KMS-11 (cell line): ENCODE measurements at regions not wholly inside any gene's neighbourhood (a gene's known extent, or its start where the extent isn't known, plus 50 kb on each side); places are given as distances from the start of the nearest gene placed in this dataset.

Experiments used
- H2AFZ ChIP-seq: fragments of 200-600 bp; sonication (generic); 2 replicates; pipeline ENCODE4 v1.6.1; 2016; ENCODE audit warnings: antibody characterized with exemption, mixed run types, low read depth
- H3K27ac ChIP-seq: fragments of 200-600 bp; sonication (generic); 2 replicates; pipeline ENCODE4 v1.6.1; 2016; ENCODE audit warnings: mild to moderate bottlenecking, mixed run types
- H3K27me3 ChIP-seq: fragments of 200-600 bp; sonication (generic); 2 replicates; pipeline ENCODE4 v1.6.1; 2017; ENCODE audit warnings: mild to moderate bottlenecking, low read depth, mixed run types, moderate library complexity; ENCODE audit not compliant: insufficient read depth
- H3K36me3 ChIP-seq: fragments of 200-600 bp; sonication (generic); 2 replicates; pipeline ENCODE4 v1.6.1; 2017; ENCODE audit warnings: mild to moderate bottlenecking, mixed run types; ENCODE audit not compliant: insufficient read depth
- H3K4me1 ChIP-seq: fragments of 200-600 bp; sonication (generic); 2 replicates; pipeline ENCODE4 v1.6.1; 2016; ENCODE audit warnings: mild to moderate bottlenecking, low read depth, mixed run types; ENCODE audit not compliant: poor library complexity, severe bottlenecking
- H3K4me2 ChIP-seq: fragments of 200-600 bp; sonication (generic); 2 replicates; pipeline ENCODE4 v1.7.0; 2016; ENCODE audit warnings: mild to moderate bottlenecking, mixed run types
- H3K4me3 ChIP-seq: fragments of 200-600 bp; sonication (generic); IDR thresholded peaks from 2 replicates; pipeline ENCODE4 v1.6.1; 2017; ENCODE audit warnings: low read depth, low read length, mixed read lengths; ENCODE audit not compliant: insufficient read depth
- H3K79me2 ChIP-seq: fragments of 200-600 bp; sonication (generic); 2 replicates; pipeline ENCODE4 v1.6.1; 2016; ENCODE audit warnings: low read depth, mixed run types; ENCODE audit not compliant: insufficient read depth
- H3K9ac ChIP-seq: fragments of 200-600 bp; sonication (generic); 2 replicates; pipeline ENCODE4 v1.6.1; 2016; ENCODE audit warnings: mild to moderate bottlenecking, mixed run types
- H4K20me1 ChIP-seq: fragments of 200-600 bp; sonication (generic); 2 replicates; pipeline ENCODE4 v1.6.1; 2016; ENCODE audit warnings: mild to moderate bottlenecking, mixed run types; ENCODE audit not compliant: insufficient read depth
- TF ChIP-seq, protein P1 (sequence below): fragments of 200-600 bp; sonication (generic); conservative IDR thresholded peaks from 2 replicates; pipeline ENCODE4 v1.6.1; 2017; ENCODE audit warnings: low read depth, mild to moderate bottlenecking, antibody characterized with exemption, low read length, moderate library complexity, mixed read lengths

GRCh38 chrX:20378233-20378920 is 111.7 kb upstream of the RPS6KA3 start:
- no peaks in the 10 kb centered on the region for H3K27me3 ChIP-seq
- no peak overlapping the region for H2AFZ ChIP-seq
- TF ChIP-seq, protein P1, sequence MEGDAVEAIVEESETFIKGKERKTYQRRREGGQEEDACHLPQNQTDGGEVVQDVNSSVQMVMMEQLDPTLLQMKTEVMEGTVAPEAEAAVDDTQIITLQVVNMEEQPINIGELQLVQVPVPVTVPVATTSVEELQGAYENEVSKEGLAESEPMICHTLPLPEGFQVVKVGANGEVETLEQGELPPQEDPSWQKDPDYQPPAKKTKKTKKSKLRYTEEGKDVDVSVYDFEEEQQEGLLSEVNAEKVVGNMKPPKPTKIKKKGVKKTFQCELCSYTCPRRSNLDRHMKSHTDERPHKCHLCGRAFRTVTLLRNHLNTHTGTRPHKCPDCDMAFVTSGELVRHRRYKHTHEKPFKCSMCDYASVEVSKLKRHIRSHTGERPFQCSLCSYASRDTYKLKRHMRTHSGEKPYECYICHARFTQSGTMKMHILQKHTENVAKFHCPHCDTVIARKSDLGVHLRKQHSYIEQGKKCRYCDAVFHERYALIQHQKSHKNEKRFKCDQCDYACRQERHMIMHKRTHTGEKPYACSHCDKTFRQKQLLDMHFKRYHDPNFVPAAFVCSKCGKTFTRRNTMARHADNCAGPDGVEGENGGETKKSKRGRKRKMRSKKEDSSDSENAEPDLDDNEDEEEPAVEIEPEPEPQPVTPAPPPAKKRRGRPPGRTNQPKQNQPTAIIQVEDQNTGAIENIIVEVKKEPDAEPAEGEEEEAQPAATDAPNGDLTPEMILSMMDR = no peak
- no peaks in the 10 kb centered on the region for H3K79me2 ChIP-seq
- no peak overlapping the region for H3K4me2 ChIP-seq
- H3K4me1 ChIP-seq = peaks cover 10% of the 10 kb centered on the region
- H3K4me3 ChIP-seq = no peak overlapping the region
- no peak overlapping the region for H3K27ac ChIP-seq
- H4K20me1 ChIP-seq = no peaks in the 10 kb centered on the region
- no peak overlapping the region for H3K9ac ChIP-seq
- H3K36me3 ChIP-seq = no peaks in the 10 kb centered on the region

- H3K4me3 ChIP-seq = no peak overlapping the region
- H3K4me2 ChIP-seq = no peak overlapping the region
- no peak overlapping the region for H3K9ac ChIP-seq
- H3K27ac ChIP-seq = no peak overlapping the region
- H3K27me3 ChIP-seq = no peaks in the 10 kb centered on the region
- TF ChIP-seq, protein P1 = no peak
- no peaks in the 10 kb centered on the region for H3K36me3 ChIP-seq
- H3K4me1 ChIP-seq = no peaks in the 10 kb centered on the region
- no peaks in the 10 kb centered on the region for H3K79me2 ChIP-seq
- no peak overlapping the region for H2AFZ ChIP-seq
- no peaks in the 10 kb centered on the region for H4K20me1 ChIP-seq
Observed at GRCh38 chrX:20374900-20375438, 108.3 kb upstream of the RPS6KA3 start.

GRCh38 chrX:20374450-20374849 is 107.7 kb upstream of the RPS6KA3 start:
- Histone ChIP-seq H3K4me2 (no peak overlapping the region), H2AFZ (no peak overlapping the region), H4K20me1 (no peaks in the 10 kb centered on the region), H3K27ac (no peak overlapping the region), H3K36me3 (no peaks in the 10 kb centered on the region), H3K9ac (no peak overlapping the region), H3K79me2 (no peaks in the 10 kb centered on the region), H3K27me3 (no peaks in the 10 kb centered on the region), H3K4me3 (no peak overlapping the region), H3K4me1 (no peaks in the 10 kb centered on the region)
- TF ChIP-seq, protein P1 = no peak

DNA sequence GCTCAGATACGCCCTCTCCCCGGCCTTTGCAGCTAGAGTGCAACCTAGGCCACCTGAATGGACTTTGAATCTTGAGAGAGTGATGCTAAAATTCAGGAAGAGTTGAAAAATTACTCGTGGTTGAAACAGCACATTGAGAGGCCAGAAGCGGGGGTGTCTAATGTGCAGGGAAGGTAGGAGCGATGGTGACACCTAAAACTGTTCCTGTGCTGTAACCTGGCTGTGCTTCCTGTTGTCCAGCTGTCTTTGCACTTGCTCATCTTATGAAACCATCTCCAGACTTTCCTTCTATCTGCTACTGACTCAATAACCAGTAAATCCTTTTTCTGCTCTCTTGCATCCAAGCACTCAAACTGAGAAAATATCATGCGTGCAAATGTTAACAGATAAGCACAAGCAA is 106.4 kb upstream of the RPS6KA3 start:
- no peak overlapping the region for H3K27ac ChIP-seq
- H3K4me3 ChIP-seq = no peak overlapping the region
- H3K4me1 ChIP-seq = no peaks in the 10 kb centered on the region
- H3K79me2 ChIP-seq = no peaks in the 10 kb centered on the region
- no peaks in the 10 kb centered on the region for H3K36me3 ChIP-seq
- TF ChIP-seq, protein P1 = no peak
- H3K9ac ChIP-seq = no peak overlapping the region
- no peak overlapping the region for H2AFZ ChIP-seq
- H3K4me2 ChIP-seq = no peak overlapping the region
- no peaks in the 10 kb centered on the region for H3K27me3 ChIP-seq
- H4K20me1 ChIP-seq = no peaks in the 10 kb centered on the region
